ENCODE measurements at regions not wholly inside any gene's neighbourhood (a gene's known extent, or its start where the extent isn't known, plus 50 kb on each side); places are given as distances from the start of the nearest gene placed in this dataset.

- FAIRE-seq (no peak), DNase-seq (ENCODE audit: insufficient read length, low spot score) (no peak)
- TF ChIP-seq, protein P1, sequence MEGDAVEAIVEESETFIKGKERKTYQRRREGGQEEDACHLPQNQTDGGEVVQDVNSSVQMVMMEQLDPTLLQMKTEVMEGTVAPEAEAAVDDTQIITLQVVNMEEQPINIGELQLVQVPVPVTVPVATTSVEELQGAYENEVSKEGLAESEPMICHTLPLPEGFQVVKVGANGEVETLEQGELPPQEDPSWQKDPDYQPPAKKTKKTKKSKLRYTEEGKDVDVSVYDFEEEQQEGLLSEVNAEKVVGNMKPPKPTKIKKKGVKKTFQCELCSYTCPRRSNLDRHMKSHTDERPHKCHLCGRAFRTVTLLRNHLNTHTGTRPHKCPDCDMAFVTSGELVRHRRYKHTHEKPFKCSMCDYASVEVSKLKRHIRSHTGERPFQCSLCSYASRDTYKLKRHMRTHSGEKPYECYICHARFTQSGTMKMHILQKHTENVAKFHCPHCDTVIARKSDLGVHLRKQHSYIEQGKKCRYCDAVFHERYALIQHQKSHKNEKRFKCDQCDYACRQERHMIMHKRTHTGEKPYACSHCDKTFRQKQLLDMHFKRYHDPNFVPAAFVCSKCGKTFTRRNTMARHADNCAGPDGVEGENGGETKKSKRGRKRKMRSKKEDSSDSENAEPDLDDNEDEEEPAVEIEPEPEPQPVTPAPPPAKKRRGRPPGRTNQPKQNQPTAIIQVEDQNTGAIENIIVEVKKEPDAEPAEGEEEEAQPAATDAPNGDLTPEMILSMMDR (IDR thresholded peaks at IDR 0.05; ENCODE audit: insufficient read depth, missing control alignments), result no peak
Measured at GRCh38 chr1:101547357-101547756, 310.5 kb downstream of the S1PR1 start.

- TF ChIP-seq, protein P1 (IDR thresholded peaks at IDR 0.05; ENCODE audit: insufficient read depth, missing control alignments), result no peak
- FAIRE-seq (no peak), DNase-seq (ENCODE audit: insufficient read length, low spot score) (no peak)
Measured at GRCh38 chr1:101548376-101548775, 311.6 kb downstream of the S1PR1 start.

GRCh38 chr1:101550581-101550980 lies 313.8 kb downstream of the S1PR1 start:
- FAIRE-seq, result no peak
- no peak for DNase-seq (ENCODE audit: insufficient read length, low spot score)
- TF ChIP-seq, protein P1 (IDR thresholded peaks at IDR 0.05; ENCODE audit: insufficient read depth, missing control alignments), result no peak

GRCh38 chr1:101566883-101567538 lies 330.2 kb downstream of the S1PR1 start:
- FAIRE-seq, result no peak
- TF ChIP-seq, protein P1 (IDR thresholded peaks at IDR 0.05; ENCODE audit: insufficient read depth, missing control alignments), result no peak
- DNase-seq (ENCODE audit: insufficient read length, low spot score), result no peak

DNA sequence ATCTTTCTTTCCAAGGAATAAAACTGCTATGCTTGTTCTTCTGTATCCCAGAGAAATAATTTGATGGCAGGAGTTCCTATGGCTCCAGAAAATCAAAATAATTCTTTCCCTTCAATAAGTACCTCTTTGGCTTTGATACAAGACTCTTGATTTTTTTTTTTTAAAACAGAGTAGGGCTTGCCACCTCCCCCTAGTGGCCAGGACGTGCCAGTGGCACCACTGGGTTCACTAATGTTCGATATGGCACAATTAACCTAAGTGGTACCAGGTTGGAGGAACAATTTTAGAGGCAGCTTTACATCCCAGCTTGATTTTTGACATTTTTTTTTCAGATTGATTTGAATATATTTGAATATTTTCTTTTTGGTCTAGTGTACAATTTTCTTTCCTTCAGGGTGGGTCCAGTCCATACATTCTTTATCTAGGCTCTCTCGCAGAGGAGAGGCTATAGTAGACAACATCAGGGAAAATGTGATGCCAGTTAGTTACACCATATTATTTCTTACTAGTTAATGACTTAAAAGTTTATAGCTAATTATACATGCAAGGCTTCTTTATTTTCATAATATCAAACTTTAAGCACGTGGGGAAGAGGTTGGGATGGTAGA lies 330.9 kb downstream of the S1PR1 start:
- peak; percentile 55 for FAIRE-seq
- DNase-seq (ENCODE audit: insufficient read length, low spot score), result no peak
- TF ChIP-seq, protein P1 (IDR thresholded peaks at IDR 0.05; ENCODE audit: insufficient read depth, missing control alignments), result peak; percentile 83

DNA sequence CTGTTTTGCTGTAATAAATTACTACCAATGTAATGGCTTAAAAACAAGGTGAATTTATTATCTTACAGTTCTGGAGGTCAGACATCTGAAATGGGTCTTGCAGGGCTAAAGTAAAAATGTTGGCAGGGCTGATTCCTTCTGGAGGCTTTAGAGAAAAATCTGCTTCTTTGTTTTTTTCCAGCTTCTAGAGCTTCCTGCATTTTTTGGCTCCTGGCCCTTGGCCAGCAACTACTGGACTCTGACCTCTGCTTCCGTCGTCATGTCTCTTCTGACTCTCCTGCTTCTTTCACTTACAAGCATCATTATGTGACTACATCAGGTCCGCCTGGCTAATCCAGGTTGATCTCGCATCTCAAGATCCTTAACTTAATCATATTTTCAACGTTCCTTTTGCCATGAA lies 350.9 kb downstream of the S1PR1 start:
- no peak for DNase-seq (ENCODE audit: insufficient read length, low spot score)
- no peak for FAIRE-seq
- TF ChIP-seq, protein P1 (IDR thresholded peaks at IDR 0.05; ENCODE audit: insufficient read depth, missing control alignments), result no peak

GRCh38 chr1:101588677-101589076 lies 351.9 kb downstream of the S1PR1 start:
- no peak for DNase-seq (ENCODE audit: insufficient read length, low spot score)
- TF ChIP-seq, protein P1 (IDR thresholded peaks at IDR 0.05; ENCODE audit: insufficient read depth, missing control alignments), result no peak
- FAIRE-seq, result no peak

Data from D721Med (cell line).